ENCODE measurements at regions not wholly inside any gene's neighbourhood (a gene's known extent, or its start where the extent isn't known, plus 50 kb on each side); places are given as distances from the start of the nearest gene placed in this dataset.
"Not testable (repeated sequence)": the region's sequence is repeated elsewhere in the genome, so short reads cannot be mapped to it uniquely, and the experiment has no call there.

DNA sequence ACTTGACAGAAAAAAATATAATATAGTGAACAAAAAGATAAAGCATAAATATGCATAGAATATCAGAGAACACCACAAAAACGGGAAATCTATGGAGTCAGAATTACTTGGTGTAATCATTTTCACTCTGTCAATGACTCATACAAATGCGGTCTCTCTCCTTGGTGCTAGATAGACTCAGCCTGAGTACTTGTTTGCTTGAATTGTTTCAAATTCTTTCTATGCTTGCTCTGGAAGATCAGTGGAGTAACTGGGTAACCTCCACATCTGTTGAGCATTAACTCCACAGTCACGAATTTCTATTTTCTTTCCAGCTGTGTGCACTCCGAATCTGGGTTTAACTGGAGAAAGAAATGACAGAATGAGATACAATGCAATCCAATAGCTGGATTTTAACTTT is 760.4 kb downstream of the ZPLD1 start:
- no peaks in the 10 kb centered on the region for H3K27me3 ChIP-seq
- DNase-seq: no peak
- no peak overlapping the region for H3K4me3 ChIP-seq
- H3K9me3 ChIP-seq: no peaks in the 10 kb centered on the region; the same call in 1 of the 2 replicates
- H3K36me3 ChIP-seq: no peaks in the 10 kb centered on the region

DNA sequence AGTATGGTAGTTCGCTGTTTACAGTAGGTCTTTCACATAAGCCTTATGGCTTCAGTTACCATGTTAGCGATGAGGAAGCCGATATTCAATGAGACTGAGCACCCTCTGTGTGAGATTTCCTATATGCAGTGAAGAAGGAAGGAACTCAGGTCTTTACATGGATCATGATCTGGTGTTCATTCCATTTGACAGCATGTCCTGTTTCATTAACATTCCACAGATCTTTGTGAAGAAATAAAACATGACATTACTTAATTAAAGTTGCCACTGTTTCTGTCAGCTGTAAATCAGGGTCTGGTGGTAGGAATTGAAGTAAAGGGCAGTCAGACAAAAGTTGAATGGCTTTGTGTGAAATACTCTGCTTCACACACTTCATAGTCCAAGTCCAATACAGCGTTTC is 768.6 kb downstream of the ZPLD1 start:
- H3K36me3 ChIP-seq: no peaks in the 10 kb centered on the region
- no peaks in the 10 kb centered on the region for H3K9me3 ChIP-seq
- H3K4me3 ChIP-seq: no peak overlapping the region
- DNase-seq: no peak
- H3K27me3 ChIP-seq: no peaks in the 10 kb centered on the region

DNA sequence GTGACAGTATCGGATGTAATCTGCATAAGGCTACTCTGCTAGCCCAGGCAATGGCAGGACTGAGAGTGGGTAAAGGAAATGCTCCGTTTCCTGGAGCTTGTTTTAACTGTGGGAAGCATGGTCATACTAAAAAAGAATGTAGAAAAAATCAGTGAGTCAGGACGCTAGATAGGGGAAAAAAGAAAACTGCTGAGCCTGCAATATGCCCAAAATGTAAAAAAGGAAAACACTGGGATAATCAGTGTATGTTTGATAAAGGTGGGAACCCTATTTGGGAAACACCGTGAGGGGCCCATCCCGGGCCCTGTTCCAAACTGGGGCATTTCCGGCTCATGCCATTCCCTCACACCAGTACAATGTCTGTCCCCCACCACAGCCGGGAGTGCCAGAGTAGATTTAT is 775.8 kb downstream of the ZPLD1 start:
- H3K4me3 ChIP-seq: no peak overlapping the region
- no peaks in the 10 kb centered on the region for H3K36me3 ChIP-seq
- no peaks in the 10 kb centered on the region for H3K27me3 ChIP-seq
- no peak for DNase-seq
- no peaks in the 10 kb centered on the region for H3K9me3 ChIP-seq

DNA sequence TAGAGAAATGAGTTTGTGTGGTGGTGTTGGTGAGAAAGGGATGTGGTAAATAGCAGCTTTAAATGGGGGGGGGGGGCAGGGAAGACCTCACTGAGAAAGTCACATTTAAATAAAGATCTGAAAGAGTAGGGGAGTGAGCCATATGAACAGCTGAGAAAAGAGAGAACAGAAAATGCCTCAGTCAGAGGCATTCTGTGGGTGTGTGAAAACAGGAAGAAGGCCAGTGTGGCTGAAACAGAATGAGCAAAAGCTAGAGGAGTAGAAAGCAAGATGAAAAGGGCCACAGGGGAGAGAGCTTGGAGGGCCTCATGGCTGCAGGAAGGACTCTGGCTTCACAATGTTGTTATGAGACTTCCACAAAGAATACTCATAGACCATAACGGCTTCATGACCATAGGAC is 783.3 kb downstream of the ZPLD1 start:
- H3K9me3 ChIP-seq: no peaks in the 10 kb centered on the region
- H3K36me3 ChIP-seq: no peaks in the 10 kb centered on the region
- no peak for DNase-seq
- no peaks in the 10 kb centered on the region for H3K27me3 ChIP-seq
- no peak overlapping the region for H3K4me3 ChIP-seq

DNA sequence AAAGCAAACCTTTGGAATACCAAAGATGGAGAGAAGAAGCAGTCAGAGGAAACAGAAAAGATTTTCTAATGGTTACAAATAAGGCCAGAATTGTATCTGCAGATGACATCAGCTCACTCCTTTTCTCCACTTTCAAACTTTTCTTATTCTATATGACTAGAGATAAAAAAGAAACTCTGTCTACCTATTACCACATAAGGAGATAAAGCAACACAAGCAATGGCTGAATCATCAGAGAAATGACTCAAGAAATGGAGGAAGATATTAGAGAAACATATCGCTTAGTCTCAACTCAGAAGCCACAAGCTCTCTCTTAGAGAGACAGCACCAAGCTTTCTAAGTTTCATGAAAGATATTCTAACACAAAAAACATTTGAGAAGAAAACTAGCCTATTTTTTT is 784.0 kb downstream of the ZPLD1 start:
- no peak for DNase-seq

DNA sequence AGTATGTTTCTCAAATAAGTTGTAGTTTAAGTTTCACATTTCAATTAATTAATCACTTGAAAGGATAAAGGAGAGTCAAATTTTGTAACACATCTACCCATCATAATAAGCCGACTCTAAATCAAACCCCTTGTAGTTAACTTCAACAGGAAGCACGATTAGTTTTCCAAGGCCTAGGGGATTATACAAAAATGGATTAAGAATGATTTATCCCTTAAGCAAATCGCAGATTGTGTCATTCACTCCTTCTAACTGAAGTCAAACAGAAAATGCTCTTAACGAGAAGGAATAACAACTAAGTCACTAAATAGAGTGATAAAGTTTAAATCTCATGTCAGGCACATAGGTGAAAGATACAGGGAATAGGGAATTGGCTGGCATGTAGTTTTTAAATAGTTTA is 792.8 kb downstream of the ZPLD1 start:
- Histone ChIP-seq H3K36me3 (no peaks in the 10 kb centered on the region), H3K27me3 (no peaks in the 10 kb centered on the region), H3K9me3 (no peaks in the 10 kb centered on the region; the same call in 1 of the 2 replicates), H3K4me3 (no peak overlapping the region)
- DNase-seq: no peak

More for the DNA sequence above, 784.0 kb downstream of the ZPLD1 start:
- no peaks in the 10 kb centered on the region for H3K9me3 ChIP-seq
- no peaks in the 10 kb centered on the region for H3K27me3 ChIP-seq
- no peaks in the 10 kb centered on the region for H3K36me3 ChIP-seq
- no peak overlapping the region for H3K4me3 ChIP-seq

DNA sequence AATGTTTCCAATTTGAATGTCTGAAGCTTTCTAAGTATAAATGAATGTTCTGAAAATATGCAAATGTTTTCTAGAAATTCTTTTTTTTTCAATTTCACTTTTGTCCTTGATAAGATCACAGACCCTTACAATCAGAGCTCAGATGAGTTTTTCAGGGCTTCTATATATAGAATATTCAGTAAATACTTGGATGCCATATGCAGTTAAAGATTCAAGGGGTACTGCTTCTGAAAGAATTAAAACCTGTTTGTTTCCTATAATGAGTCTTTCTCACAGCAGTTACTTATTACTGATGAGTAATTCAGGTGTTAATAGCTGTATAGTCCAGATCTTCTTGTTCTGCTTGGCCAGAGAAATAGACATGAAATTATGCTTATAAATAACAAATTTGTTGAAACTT is 812.6 kb downstream of the ZPLD1 start:
- Histone ChIP-seq H3K9me3 (no peaks in the 10 kb centered on the region), H3K27me3 (no peaks in the 10 kb centered on the region), H3K36me3 (no peaks in the 10 kb centered on the region), H3K4me3 (no peak overlapping the region)
- DNase-seq: no peak

DNA sequence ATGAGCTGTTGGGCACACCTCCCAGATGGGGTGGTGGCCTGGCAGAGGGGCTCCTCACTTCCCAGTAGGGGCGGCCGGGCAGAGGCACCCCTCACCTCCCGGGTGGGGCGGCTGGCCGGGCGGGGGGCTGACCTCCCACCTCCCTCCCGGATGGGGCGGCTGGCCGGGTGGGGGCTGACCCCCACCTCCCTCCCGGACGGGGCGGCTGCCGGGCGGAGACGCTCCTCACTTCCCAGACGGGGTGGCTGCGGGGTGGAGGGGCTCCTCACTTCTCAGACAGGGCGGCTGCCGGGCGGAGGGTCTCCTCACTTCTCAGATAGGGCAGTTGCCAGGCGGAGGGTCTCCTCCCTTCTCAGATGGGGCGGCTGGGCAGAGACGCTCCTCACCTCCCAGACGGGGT is 820.0 kb downstream of the ZPLD1 start:
- H3K4me3 ChIP-seq, DNase-seq, H3K9me3 ChIP-seq, H3K36me3 ChIP-seq, H3K27me3 ChIP-seq: not testable (repeated sequence)

DNA sequence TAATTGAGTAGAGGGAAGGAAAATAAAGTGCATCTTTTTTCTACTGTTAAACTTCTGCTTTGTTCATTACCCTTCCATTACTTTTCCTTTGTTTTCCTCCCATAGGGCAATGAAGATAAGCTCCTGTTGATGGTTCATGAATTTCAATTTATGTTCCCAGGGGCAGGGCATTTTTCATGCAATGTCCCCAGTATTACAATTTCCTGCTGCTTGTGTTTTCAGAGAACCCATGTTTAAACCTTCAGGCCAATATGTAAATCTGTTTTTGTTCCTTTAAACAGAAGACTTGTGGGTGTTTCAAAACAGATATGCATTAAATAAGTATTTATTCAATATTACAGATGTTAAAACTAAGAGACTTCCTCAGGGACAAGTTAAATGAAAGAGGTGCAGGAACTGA is 834.5 kb downstream of the ZPLD1 start:
- Histone ChIP-seq H3K4me3 (no peak overlapping the region), H3K9me3 (peaks cover 3% of the 10 kb centered on the region), H3K27me3 (no peaks in the 10 kb centered on the region), H3K36me3 (no peaks in the 10 kb centered on the region)
- DNase-seq: no peak

DNA sequence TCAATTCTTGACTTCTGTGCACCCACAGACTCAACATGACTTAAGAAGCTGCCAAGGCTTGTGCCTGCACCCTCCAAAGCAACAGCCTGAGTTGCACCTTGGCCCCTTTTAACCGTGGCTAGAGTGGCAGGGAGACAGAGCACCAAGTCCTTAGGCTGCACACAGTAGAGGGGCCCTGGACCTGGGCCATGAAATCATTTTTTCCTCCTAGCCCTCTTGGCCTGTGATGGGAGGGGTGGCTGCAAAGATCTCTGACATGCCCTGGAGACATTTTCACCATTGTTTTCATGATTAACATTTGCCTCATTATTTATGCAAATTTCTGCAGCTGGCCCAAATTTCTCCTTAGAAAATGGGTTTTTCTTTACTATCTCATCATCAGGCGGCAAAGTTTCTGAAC is 836.8 kb downstream of the ZPLD1 start:
- no peak for DNase-seq
- peaks cover 3% of the 10 kb centered on the region for H3K9me3 ChIP-seq

DNA sequence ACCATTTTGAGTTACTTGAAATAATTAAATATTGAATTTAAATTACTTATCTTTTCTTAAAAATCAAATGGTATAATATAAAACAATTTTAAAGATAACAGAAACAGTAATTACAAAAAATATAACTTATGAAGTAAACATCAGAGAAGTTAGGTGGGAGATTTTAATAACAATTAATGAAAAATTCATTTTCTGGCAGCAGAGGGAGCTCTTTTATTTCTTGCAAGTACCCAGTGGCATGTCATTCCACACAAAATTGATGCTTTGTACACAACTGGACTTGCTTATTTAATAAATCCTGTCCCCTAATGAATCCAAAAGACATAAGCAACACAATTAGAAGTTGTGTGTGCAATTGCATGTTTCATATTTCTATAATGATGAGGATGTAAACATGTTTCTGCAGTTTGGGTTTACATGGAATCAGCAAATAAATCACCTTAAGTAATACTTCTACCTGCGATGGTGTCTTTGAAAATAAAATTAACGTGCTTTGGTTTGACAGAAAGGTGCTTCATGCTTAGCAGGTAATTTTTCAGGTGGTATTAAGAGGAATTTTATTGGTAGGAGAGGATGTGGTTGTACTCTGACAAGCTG is 861.3 kb downstream of the ZPLD1 start:
- H3K9me3 ChIP-seq: no peaks in the 10 kb centered on the region
- no peak for DNase-seq
- no peaks in the 10 kb centered on the region for H3K27me3 ChIP-seq
- no peaks in the 10 kb centered on the region for H3K36me3 ChIP-seq
- H3K4me3 ChIP-seq: no peak overlapping the region

More for the DNA sequence above, 836.8 kb downstream of the ZPLD1 start:
- H3K27me3 ChIP-seq: no peaks in the 10 kb centered on the region
- no peaks in the 10 kb centered on the region for H3K36me3 ChIP-seq
- no peak overlapping the region for H3K4me3 ChIP-seq

DNA sequence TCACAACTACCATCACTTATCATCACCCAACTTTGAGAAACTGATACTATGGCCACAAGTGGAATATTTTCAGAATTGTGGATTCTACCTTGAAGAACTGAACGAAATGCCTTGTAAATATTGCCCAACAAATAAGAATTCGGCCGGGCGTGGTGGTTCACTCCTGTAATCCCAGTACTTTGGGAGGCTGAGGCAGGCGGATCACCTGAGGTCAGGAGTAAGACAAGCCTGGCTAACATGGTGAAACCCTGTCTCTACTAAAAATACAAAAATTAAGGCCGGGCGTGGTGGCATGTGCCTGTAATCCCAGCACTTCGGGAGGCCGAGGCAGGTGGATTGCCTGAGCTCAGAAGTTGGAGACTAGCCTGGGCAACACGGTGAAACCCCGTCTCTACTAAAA is 862.7 kb downstream of the ZPLD1 start:
- not testable (repeated sequence) for H3K27me3 ChIP-seq, DNase-seq, H3K4me3 ChIP-seq, H3K36me3 ChIP-seq, H3K9me3 ChIP-seq

DNA sequence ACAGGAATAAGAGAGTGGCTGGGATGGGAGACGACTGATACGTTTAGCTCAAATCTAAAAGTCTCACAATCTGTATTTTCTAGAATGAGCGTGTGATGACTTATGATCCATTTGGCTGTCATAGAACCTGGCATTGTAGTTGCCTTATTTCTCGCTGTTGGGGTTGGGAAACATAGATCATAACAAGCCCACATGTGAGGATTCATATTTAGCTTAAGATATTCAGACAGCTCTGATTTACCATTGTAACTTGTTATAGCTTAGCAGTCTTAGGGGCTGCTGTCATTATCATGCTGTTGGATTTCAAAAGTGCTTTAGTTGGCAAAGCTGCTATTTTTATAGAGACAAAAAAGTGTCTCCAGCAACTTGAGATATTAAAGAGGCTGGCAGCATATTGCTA is 871.3 kb downstream of the ZPLD1 start:
- no peaks in the 10 kb centered on the region for H3K36me3 ChIP-seq
- no peaks in the 10 kb centered on the region for H3K9me3 ChIP-seq
- H3K4me3 ChIP-seq: no peak overlapping the region
- DNase-seq: no peak
- no peaks in the 10 kb centered on the region for H3K27me3 ChIP-seq

DNA sequence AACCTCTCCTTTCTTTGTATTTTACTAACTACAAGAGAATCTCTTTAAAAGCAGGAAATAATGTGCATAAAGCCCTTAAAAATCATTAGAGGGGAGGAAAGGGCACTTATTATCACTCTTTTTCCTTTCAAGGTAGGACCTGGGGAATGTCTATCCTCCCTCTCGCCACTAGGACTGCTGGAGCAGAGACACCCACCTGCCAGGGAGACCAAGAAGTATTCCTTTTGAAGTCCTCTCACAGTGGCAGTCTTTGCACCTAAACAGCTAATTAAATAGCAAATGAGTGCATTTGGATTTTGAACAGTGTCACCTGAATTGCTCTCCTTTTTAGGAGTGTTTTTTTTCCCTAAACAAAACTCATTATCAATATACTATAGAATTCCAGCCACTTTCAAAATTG is 874.1 kb downstream of the ZPLD1 start:
- H3K27me3 ChIP-seq: no peaks in the 10 kb centered on the region
- DNase-seq: no peak
- H3K9me3 ChIP-seq: no peaks in the 10 kb centered on the region
- H3K36me3 ChIP-seq: no peaks in the 10 kb centered on the region
- H3K4me3 ChIP-seq: no peak overlapping the region

DNA sequence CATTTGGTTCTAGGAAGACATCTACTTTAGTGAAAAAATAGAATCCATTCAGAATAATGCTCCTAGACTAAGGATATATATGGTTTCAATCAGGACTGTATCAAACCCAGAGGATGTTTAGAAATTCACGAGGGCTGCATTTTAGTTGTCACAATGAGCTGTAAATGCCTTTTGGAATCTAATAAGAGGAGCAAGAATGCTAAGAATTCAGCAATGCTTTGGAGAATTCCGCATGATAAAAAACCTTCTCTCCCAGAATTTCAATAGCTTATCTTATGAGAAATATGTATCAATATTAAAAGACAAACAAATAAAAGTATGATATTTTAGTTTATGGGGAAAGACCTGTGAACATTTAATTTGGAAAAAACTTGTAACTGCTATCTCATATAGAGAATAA is 885.1 kb downstream of the ZPLD1 start:
- Histone ChIP-seq H3K36me3 (no peaks in the 10 kb centered on the region), H3K27me3 (no peaks in the 10 kb centered on the region), H3K9me3 (no peaks in the 10 kb centered on the region), H3K4me3 (no peak overlapping the region)
- DNase-seq: no peak

DNA sequence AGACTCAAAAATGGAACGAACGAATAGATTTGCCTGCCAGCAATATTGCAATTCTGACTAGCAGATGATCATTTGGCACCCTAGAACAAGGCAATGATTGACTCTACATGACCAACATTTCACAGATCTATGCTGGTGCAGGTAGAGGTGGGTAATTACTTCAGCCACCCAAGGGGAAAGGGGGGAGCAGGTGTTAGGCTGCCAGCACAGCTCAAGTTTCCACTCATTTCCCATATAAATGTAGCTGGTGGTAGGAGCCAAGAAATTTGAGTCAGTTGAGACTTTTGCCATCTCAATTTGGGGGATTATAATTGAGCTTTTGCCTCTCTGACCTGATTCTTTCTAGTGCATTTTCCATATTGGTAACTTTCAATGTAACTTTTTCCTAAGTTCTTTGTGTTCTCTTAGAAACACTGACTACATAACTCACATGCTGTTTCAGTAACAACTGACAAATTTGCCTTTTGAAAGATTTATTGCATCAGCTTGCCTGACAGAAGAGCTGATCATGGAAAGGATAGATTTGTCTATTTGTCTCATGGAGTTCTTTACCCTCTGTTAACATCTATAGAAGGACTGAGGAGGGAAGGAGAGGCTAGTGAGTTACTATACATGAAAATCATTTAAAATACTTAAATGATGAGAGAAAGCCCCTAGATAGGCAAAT is 902.5 kb downstream of the ZPLD1 start:
- Histone ChIP-seq H3K27me3 (no peaks in the 10 kb centered on the region), H3K4me3 (no peak overlapping the region), H3K9me3 (no peaks in the 10 kb centered on the region), H3K36me3 (no peaks in the 10 kb centered on the region)
- DNase-seq: no peak

DNA sequence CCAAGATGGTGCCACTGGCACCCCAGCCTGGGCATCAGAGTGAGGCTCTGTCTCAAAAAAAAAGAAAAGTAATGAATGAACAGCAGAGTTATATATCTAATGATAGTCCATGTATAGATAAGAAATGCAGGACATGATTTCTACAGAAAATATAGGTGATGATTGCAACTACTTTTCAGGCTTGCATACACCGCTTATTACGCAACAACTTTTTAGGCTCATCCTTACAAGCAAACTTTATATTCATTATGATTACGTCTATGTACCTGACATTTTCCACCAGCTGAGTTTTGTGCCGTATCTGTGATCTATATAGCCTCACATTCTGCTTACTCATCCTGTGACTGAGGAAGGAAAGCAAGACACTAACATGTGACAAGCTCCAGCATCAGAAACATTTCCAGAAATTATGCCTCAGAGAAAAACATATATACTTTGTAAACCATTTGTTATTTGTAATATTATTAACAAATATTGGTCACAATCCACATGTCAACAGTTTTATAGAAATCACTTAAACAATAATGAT is 906.3 kb downstream of the ZPLD1 start:
- H3K9me3 ChIP-seq: no peaks in the 10 kb centered on the region
- DNase-seq: no peak
- no peak overlapping the region for H3K4me3 ChIP-seq
- H3K27me3 ChIP-seq: no peaks in the 10 kb centered on the region
- no peaks in the 10 kb centered on the region for H3K36me3 ChIP-seq

DNA sequence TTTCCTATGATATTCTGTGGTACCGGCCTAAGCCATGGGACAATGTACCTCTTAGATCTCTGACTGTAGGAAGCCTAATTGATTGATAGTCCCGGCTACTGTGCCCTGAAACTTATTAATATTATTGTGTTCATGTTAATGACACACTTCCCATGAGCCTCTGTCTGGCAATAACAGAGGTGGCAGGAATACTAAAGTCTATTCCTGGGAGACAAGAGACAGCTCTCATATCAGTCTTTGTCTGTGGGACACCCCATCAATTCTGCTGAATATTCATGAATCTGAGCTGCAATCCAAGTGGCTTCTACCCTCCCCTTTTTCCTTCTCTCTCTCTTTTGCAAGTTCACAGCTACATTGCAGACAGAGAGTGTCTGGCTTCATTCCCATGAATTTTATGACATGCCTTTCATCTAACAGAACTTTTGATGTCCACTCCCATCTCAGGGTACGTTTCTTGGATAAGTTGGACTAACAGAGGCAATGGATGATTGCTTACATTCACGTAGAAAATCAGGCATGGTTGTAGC is 907.5 kb downstream of the ZPLD1 start:
- Histone ChIP-seq H3K27me3 (no peaks in the 10 kb centered on the region), H3K36me3 (no peaks in the 10 kb centered on the region), H3K9me3 (no peaks in the 10 kb centered on the region), H3K4me3 (no peak overlapping the region)
- DNase-seq: no peak
